Adrenal gland (tissue), 5 donors: ENCODE measurements at regions not wholly inside any gene's neighbourhood (a gene's known extent, or its start where the extent isn't known, plus 50 kb on each side); places are given as distances from the start of the nearest gene placed in this dataset.

Experiments used
- CTCF ChIP-seq, 6 experiments: fragments of 450-650 bp in 4 of 6; fragments of 200-600 bp in 2 of 6; sonication (generic) in 1 of 6; IDR thresholded peaks; 1 replicate in 5 of 6; 2 replicates in 1 of 6; pipeline versions ENCODE4 v1.5.1 to v1.8.0; 2016 to 2021; ENCODE audit warnings: antibody characterized with exemption in 6 of 6, mild to moderate bottlenecking in 2 of 6, moderate library complexity in 1 of 6
- POLR2A ChIP-seq, 2 donors: fragments of 450-650 bp; IDR thresholded peaks; one replicate each; pipeline ENCODE4 v1.6.1; 2017; ENCODE audit warnings: antibody characterized with exemption in 2 of 2, mild to moderate bottlenecking in 2 of 2, moderate library complexity in 1 of 2
- donor health status: DM: no; HTN: no; CAD: no.

- no peak for TF ChIP-seq POLR2A (IDR thresholded peaks at IDR 0.05)
- TF ChIP-seq CTCF (IDR thresholded peaks at IDR 0.05): no peak
Measured at GRCh38 chr11:97905101-97905500, 1115.6 kb upstream of the CNTN5 start.
